ENCODE measurements at regions not wholly inside any gene's neighbourhood (a gene's known extent, or its start where the extent isn't known, plus 50 kb on each side); places are given as distances from the start of the nearest gene placed in this dataset.

DNA sequence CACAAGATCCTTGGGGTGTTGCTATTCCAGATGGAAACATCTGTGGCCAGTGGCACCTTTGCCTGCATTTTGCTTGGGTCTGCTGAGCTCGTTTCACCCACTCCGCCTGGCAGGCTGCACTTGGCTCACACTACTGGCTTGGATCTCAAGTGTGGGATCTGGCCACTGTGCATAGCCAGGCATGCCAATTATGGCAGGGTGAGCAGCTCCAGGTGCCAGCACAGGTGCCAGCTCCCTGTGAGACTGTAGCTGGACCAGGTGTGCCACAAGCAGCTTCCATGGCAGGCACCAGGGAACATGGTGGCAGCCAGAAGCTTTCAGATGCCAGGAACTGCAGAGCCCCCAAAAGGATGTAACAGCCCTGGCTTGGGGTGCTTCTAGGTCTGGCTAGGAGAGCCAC is 463.8 kb upstream of the PABPC4L start:
- DNase-seq (ENCODE audit: extremely low spot score): no peak
- intact Hi-C loops (cut with DNase I): no loop called here
- H3K4me1 ChIP-seq: no peaks in the 10 kb centered on the region
- no peaks in the 10 kb centered on the region for H3K36me3 ChIP-seq
- no peak for TF ChIP-seq EP300 (IDR thresholded peaks at IDR 0.05)
- no peak for TF ChIP-seq POLR2A (IDR thresholded peaks at IDR 0.05; ENCODE audit: low read depth)
- TF ChIP-seq, protein P1, sequence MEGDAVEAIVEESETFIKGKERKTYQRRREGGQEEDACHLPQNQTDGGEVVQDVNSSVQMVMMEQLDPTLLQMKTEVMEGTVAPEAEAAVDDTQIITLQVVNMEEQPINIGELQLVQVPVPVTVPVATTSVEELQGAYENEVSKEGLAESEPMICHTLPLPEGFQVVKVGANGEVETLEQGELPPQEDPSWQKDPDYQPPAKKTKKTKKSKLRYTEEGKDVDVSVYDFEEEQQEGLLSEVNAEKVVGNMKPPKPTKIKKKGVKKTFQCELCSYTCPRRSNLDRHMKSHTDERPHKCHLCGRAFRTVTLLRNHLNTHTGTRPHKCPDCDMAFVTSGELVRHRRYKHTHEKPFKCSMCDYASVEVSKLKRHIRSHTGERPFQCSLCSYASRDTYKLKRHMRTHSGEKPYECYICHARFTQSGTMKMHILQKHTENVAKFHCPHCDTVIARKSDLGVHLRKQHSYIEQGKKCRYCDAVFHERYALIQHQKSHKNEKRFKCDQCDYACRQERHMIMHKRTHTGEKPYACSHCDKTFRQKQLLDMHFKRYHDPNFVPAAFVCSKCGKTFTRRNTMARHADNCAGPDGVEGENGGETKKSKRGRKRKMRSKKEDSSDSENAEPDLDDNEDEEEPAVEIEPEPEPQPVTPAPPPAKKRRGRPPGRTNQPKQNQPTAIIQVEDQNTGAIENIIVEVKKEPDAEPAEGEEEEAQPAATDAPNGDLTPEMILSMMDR (IDR thresholded peaks at IDR 0.05): no peak
- no peak for TF ChIP-seq POLR2AphosphoS5 (IDR thresholded peaks at IDR 0.05)
- no peak overlapping the region for H3K4me3 ChIP-seq
- H3K9me3 ChIP-seq: no peaks in the 10 kb centered on the region
- no peak overlapping the region for H3K27ac ChIP-seq (replicated peaks in 1 of 4)
- WGBS: 71% methylated on average over 2 of the region's 2 CpGs
- H3K27me3 ChIP-seq: no peaks in the 10 kb centered on the region

DNA sequence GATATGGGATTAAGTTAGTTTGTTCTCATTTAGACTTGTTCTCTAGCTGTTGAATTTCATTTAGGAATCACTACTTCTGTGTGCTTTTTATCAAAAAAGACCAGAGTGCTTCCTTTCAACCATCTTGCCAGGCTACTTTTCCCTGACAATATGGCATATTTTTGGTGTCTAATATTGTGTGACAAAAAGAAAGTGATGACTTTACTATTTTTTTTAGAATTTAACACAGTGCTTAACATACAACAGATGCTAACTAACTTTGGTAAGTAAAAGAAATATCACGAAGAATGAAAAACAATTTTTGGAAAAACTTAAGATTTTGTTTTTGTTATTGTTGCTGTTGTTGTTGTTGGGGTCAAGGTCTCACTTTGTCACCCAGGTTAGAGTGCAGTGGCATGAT is 462.2 kb upstream of the PABPC4L start:
- no peak for DNase-seq (ENCODE audit: extremely low spot score)
- Histone ChIP-seq H3K4me1 (no peaks in the 10 kb centered on the region), H3K4me3 (no peak overlapping the region), H3K36me3 (no peaks in the 10 kb centered on the region), H3K9me3 (no peaks in the 10 kb centered on the region), H3K27ac (replicated peaks in 1 of 4) (no peak overlapping the region), H3K27me3 (no peaks in the 10 kb centered on the region)
- intact Hi-C loops (cut with DNase I): no loop called here
- 82% methylated on average over 1 of the region's 1 CpG for WGBS
- TF ChIP-seq POLR2A (IDR thresholded peaks at IDR 0.05; ENCODE audit: low read depth) (no peak), EP300 (IDR thresholded peaks at IDR 0.05) (no peak), POLR2AphosphoS5 (IDR thresholded peaks at IDR 0.05) (no peak)
- TF ChIP-seq, protein P1 (IDR thresholded peaks at IDR 0.05): no peak

DNA sequence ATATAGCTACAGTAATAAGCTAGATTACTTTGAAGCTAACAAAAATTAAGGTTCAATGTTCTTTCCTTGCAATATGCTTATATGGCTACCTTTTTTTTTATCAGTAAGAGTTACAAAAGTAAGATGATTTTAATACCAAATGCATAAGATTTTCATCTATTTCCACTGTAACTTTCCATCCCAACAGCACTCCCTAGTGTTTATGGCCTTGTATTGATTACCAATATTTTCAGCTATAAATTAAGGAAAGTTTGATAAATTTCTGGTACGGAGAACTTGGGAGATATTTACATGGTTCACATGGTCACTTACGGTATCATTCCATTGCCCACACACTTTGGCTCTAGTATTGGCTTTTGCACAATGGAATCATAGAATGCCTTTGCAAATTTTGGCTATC is 448.9 kb upstream of the PABPC4L start:
- H3K27me3 ChIP-seq: no peaks in the 10 kb centered on the region
- 82% methylated on average over 2 of the region's 2 CpGs for WGBS
- DNase-seq (ENCODE audit: extremely low spot score): no peak
- no peaks in the 10 kb centered on the region for H3K36me3 ChIP-seq
- H3K9me3 ChIP-seq: no peaks in the 10 kb centered on the region
- H3K4me1 ChIP-seq: no peaks in the 10 kb centered on the region
- H3K27ac ChIP-seq (replicated peaks in 1 of 4): no peak overlapping the region
- TF ChIP-seq, protein P1 (IDR thresholded peaks at IDR 0.05): no peak
- no peak for TF ChIP-seq EP300 (IDR thresholded peaks at IDR 0.05)
- no peak for TF ChIP-seq POLR2AphosphoS5 (IDR thresholded peaks at IDR 0.05)
- no peak for TF ChIP-seq POLR2A (IDR thresholded peaks at IDR 0.05; ENCODE audit: low read depth)
- no peak overlapping the region for H3K4me3 ChIP-seq
- intact Hi-C loops (cut with DNase I): no loop called here

DNA sequence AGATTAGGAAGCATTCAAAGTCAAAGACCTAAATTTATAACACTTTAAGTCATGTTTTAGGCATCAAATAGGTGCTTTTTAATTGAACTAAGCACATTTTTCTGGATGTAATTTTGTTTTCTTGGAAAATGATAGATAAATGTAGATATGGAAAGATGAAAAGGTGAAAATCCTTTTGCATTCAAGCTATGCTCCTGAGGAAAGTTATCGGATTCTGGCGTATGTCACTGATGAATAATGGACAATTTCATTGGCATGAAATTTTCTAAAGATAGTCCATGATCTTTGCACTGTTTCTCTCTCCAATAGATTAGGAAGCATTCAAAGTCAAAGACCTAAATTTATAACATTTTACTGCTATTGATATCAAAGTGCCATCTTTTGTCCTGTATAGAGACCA is 444.2 kb upstream of the PABPC4L start:
- TF ChIP-seq EP300 (IDR thresholded peaks at IDR 0.05): no peak
- no peak for TF ChIP-seq POLR2AphosphoS5 (IDR thresholded peaks at IDR 0.05)
- intact Hi-C loops (cut with DNase I): no loop called here
- 96% methylated on average over 2 of the region's 2 CpGs for WGBS
- no peaks in the 10 kb centered on the region for H3K36me3 ChIP-seq
- no peaks in the 10 kb centered on the region for H3K27me3 ChIP-seq
- no peak for DNase-seq (ENCODE audit: extremely low spot score)
- no peak overlapping the region for H3K4me3 ChIP-seq
- no peaks in the 10 kb centered on the region for H3K9me3 ChIP-seq
- no peak overlapping the region for H3K27ac ChIP-seq (replicated peaks in 1 of 4)
- no peaks in the 10 kb centered on the region for H3K4me1 ChIP-seq

DNA sequence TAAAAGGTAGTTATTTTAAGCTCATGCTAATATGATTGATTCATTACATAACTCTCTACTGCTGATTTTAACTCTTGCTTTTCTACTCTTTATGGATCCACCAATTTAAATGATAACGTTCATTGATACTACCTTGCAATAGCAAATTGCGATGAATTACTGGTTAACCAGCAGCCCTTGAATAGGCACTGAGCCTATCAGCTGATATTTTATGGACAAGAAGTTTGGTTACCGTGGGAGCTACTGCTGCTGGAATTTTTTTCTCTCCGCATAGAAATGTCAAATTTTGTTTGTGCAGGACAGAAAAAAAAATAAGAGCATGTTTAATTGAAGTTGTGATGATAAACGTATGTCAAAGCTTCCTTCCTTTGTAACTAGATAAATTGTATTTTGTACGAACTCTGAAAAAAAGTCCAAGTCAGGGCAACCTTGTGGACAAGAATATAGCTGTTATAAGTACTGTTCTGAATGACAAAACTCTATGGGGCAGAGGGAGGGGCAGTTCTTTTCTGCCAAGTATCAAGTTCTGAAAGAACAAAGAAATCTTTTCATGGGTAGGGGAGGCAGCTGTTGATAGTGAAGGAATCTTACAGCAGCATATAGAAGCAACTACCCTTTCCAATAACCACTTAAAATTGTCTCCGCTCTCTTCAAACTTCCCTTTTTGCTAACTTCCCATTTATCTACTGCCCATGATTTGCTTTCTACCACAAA is 434.9 kb upstream of the PABPC4L start:
- TF ChIP-seq POLR2AphosphoS5 (IDR thresholded peaks at IDR 0.05) (no peak), EP300 (IDR thresholded peaks at IDR 0.05) (no peak), POLR2A (IDR thresholded peaks at IDR 0.05; ENCODE audit: low read depth) (no peak)
- TF ChIP-seq, protein P1 (IDR thresholded peaks at IDR 0.05): no peak
- Histone ChIP-seq H3K9me3 (no peaks in the 10 kb centered on the region), H3K27ac (replicated peaks in 1 of 4) (no peak overlapping the region), H3K36me3 (no peaks in the 10 kb centered on the region), H3K4me1 (no peaks in the 10 kb centered on the region), H3K27me3 (no peaks in the 10 kb centered on the region), H3K4me3 (no peak overlapping the region)
- 66% methylated on average over 7 of the region's 7 CpGs for WGBS
- intact Hi-C loops (cut with DNase I): no loop called here
- DNase-seq (ENCODE audit: extremely low spot score): no peak
